Keratinocyte (primary cell): ENCODE measurements at regions not wholly inside any gene's neighbourhood (a gene's known extent, or its start where the extent isn't known, plus 50 kb on each side); places are given as distances from the start of the nearest gene placed in this dataset.

Experiments
- DNase-seq: peaks from one replicate; pipeline ENCODE4 v3.0.0-alpha.2; 2011; ENCODE audit warnings: low read depth, missing footprints, low spot score
- FAIRE-seq: peaks from 2 replicates; lab custom pipeline; 2011; peaks lifted over from hg19 to GRCh38; lab: Jason Lieb, UNC
- H2AFZ ChIP-seq: 2 replicates; pipeline ENCODE4 v1.6.0; 2012; ENCODE audit warnings: low read length, control low read depth, inconsistent platforms; ENCODE audit not compliant: control insufficient read depth
- H3K27ac ChIP-seq: 2 replicates; pipeline ENCODE4 v1.5.1; 2011; ENCODE audit warnings: low read length; ENCODE audit not compliant: control insufficient read depth, insufficient read depth
- H3K27me3 ChIP-seq: 3 replicates; pipeline ENCODE4 v1.6.0; 2011; ENCODE audit warnings: low read length; ENCODE audit not compliant: control insufficient read depth, insufficient read depth; ENCODE audit errors: extremely low read depth
- H3K36me3 ChIP-seq, 2 experiments: 2 replicates in 1 of 2; 3 replicates in 1 of 2; pipeline ENCODE4 v1.5.1; 2011; ENCODE audit warnings: low read length in 2 of 2, mild to moderate bottlenecking in 1 of 2; ENCODE audit not compliant: control insufficient read depth in 2 of 2, insufficient read depth in 2 of 2; ENCODE audit errors: extremely low read depth in 1 of 2
- H3K4me1 ChIP-seq: 3 replicates; pipeline ENCODE4 v1.5.1; 2011; ENCODE audit warnings: low read length; ENCODE audit not compliant: control insufficient read depth, insufficient read depth; ENCODE audit errors: extremely low read depth
- H3K4me2 ChIP-seq: 3 replicates; pipeline ENCODE4 v1.6.0; 2011; ENCODE audit warnings: low read depth, low read length; ENCODE audit not compliant: control insufficient read depth, insufficient read depth; ENCODE audit errors: extremely low read depth
- H3K4me3 ChIP-seq, 3 experiments: fragments of 200-600 bp in 1 of 3; sonication (generic) in 1 of 3; 2 replicates in 2 of 3; 3 replicates in 1 of 3; pipeline ENCODE4 v1.5.1; 2011 to 2016; ENCODE audit warnings: low read length in 3 of 3, mild to moderate bottlenecking in 3 of 3, control low read depth in 2 of 3, inconsistent platforms in 1 of 3, low read depth in 1 of 3, mixed read lengths in 1 of 3, mixed run types in 1 of 3, moderate library complexity in 1 of 3; ENCODE audit not compliant: control insufficient read depth in 2 of 3, insufficient read depth in 2 of 3; ENCODE audit errors: extremely low read depth in 1 of 3
- H3K79me2 ChIP-seq: 2 replicates; pipeline ENCODE4 v1.6.0; 2012; ENCODE audit warnings: low read length; ENCODE audit not compliant: control insufficient read depth, insufficient read depth
- H3K9ac ChIP-seq: 3 replicates; pipeline ENCODE4 v1.6.0; 2011; ENCODE audit warnings: low read length; ENCODE audit not compliant: control insufficient read depth, insufficient read depth; ENCODE audit errors: extremely low read depth
- H3K9me1 ChIP-seq: 3 replicates; pipeline ENCODE4 v1.6.0; 2011; ENCODE audit warnings: low read length; ENCODE audit not compliant: control insufficient read depth, insufficient read depth; ENCODE audit errors: extremely low read depth
- H3K9me3 ChIP-seq: 2 replicates; pipeline ENCODE4 v1.5.1; 2012; ENCODE audit warnings: low read depth, low read length; ENCODE audit not compliant: control insufficient read depth
- H4K20me1 ChIP-seq: 3 replicates; pipeline ENCODE4 v1.6.0; 2011; ENCODE audit warnings: low read length; ENCODE audit not compliant: control insufficient read depth, insufficient read depth; ENCODE audit errors: extremely low read depth
- CTCF ChIP-seq, 3 experiments: IDR thresholded peaks in 1 of 3; conservative IDR thresholded peaks in 1 of 3; optimal IDR thresholded peaks in 1 of 3; 2 replicates in 2 of 3; 3 replicates in 1 of 3; pipeline versions ENCODE3 to v1.5.1; 2011; ENCODE audit warnings: low read length in 3 of 3, mild to moderate bottlenecking in 3 of 3, moderate library complexity in 2 of 3, control low read depth in 1 of 3, inconsistent platforms in 1 of 3; ENCODE audit not compliant: insufficient read depth in 2 of 3; ENCODE audit errors: extremely low read depth in 1 of 3
- EZH2 ChIP-seq: IDR thresholded peaks from one replicate; pipeline ENCODE4 v1.6.1; 2012; ENCODE audit warnings: inconsistent platforms, mild to moderate bottlenecking, low read length, moderate library complexity
- dilution Hi-C: fragments of 300-500 bp; cut with MboI; formaldehyde crosslinking; loops from one replicate; pipeline ENCODE4 v1.7.0; 2020; ENCODE audit warnings: low sequenced_read_pairs; ENCODE audit not compliant: extremely low pct_ligation_motif_present

- Histone ChIP-seq H3K9ac (no peak overlapping the region), H3K9me3 (no peaks in the 10 kb centered on the region), H3K79me2 (no peaks in the 10 kb centered on the region), H3K9me1 (no peaks in the 10 kb centered on the region), H3K4me2 (no peak overlapping the region), H3K36me3 (no peaks in the 10 kb centered on the region), H4K20me1 (no peaks in the 10 kb centered on the region), H3K27ac (no peak overlapping the region), H2AFZ (no peak overlapping the region), H3K4me1 (no peaks in the 10 kb centered on the region), H3K27me3 (no peaks in the 10 kb centered on the region), H3K4me3 (no peak overlapping the region)
- FAIRE-seq (no peak), DNase-seq (no peak)
- dilution Hi-C loops: no loop called here
- no peak for TF ChIP-seq CTCF (optimal IDR thresholded peaks at IDR 0.05 in 1 of 3, IDR thresholded peaks at IDR 0.05 in 1 of 3, conservative IDR thresholded peaks at IDR 0.05 in 1 of 3; ENCODE audit: extremely low read depth in 1 of 3, insufficient read depth in 2 of 3, low read length in 3 of 3)
Observed at GRCh38 chr5:12284604-12285003, 380.4 kb upstream of the CTNND2 start.

- dilution Hi-C loops: no loop called here
- Histone ChIP-seq H3K27me3 (no peaks in the 10 kb centered on the region), H3K9ac (no peak overlapping the region), H4K20me1 (no peaks in the 10 kb centered on the region), H3K36me3 (no peaks in the 10 kb centered on the region), H3K27ac (no peak overlapping the region), H3K4me1 (no peaks in the 10 kb centered on the region), H3K79me2 (no peaks in the 10 kb centered on the region), H2AFZ (no peak overlapping the region), H3K4me2 (no peak overlapping the region), H3K9me3 (no peaks in the 10 kb centered on the region), H3K4me3 (no peak overlapping the region), H3K9me1 (no peaks in the 10 kb centered on the region)
- no peak for TF ChIP-seq CTCF (optimal IDR thresholded peaks at IDR 0.05 in 1 of 3, IDR thresholded peaks at IDR 0.05 in 1 of 3, conservative IDR thresholded peaks at IDR 0.05 in 1 of 3; ENCODE audit: extremely low read depth in 1 of 3, insufficient read depth in 2 of 3, low read length in 3 of 3)
- no peak for TF ChIP-seq EZH2
- FAIRE-seq (no peak), DNase-seq (no peak)
Observed at GRCh38 chr5:12277504-12278192, 373.4 kb upstream of the CTNND2 start.
